MM.1S (cell line): ENCODE measurements at regions not wholly inside any gene's neighbourhood (a gene's known extent, or its start where the extent isn't known, plus 50 kb on each side); places are given as distances from the start of the nearest gene placed in this dataset.

Source experiments
- DNase-seq: peaks from one replicate; pipeline ENCODE4 v3.0.0-alpha.2; 2015
- H2AFZ ChIP-seq: fragments of 300-600 bp; sonication (generic); 2 replicates; pipeline ENCODE4 v1.6.0; 2016; ENCODE audit warnings: antibody characterized with exemption, low read length
- H3F3A ChIP-seq: fragments of 300-600 bp; sonication (generic); 2 replicates; pipeline ENCODE4 v1.6.1; 2016; ENCODE audit warnings: mild to moderate bottlenecking, antibody characterized with exemption, low read length, moderate library complexity, mixed read lengths; ENCODE audit not compliant: insufficient read depth
- H3K27ac ChIP-seq: fragments of 300-600 bp; sonication (generic); 2 replicates; pipeline ENCODE4 v1.5.1; 2016; ENCODE audit warnings: mild to moderate bottlenecking, low read length
- H3K27me3 ChIP-seq: fragments of 300-600 bp; sonication (generic); replicated peaks from 2 replicates; pipeline ENCODE4 v1.6.0; 2016; ENCODE audit warnings: low read length; ENCODE audit not compliant: insufficient read depth
- H3K36me3 ChIP-seq: fragments of 300-600 bp; sonication (generic); replicated peaks from 2 replicates; pipeline ENCODE4 v1.6.1; 2016; ENCODE audit warnings: mild to moderate bottlenecking, low read length, mixed read lengths; ENCODE audit not compliant: insufficient read depth
- H3K4me1 ChIP-seq: fragments of 300-600 bp; sonication (generic); 2 replicates; pipeline ENCODE4 v1.6.1; 2016; ENCODE audit warnings: low read length, mixed read lengths
- H3K4me2 ChIP-seq: fragments of 300-600 bp; sonication (generic); 2 replicates; pipeline ENCODE4 v1.6.0; 2016; ENCODE audit warnings: low read depth, low read length
- H3K4me3 ChIP-seq: fragments of 300-600 bp; sonication (generic); 2 replicates; pipeline ENCODE4 v1.5.1; 2016; ENCODE audit warnings: low read length, mixed read lengths
- H3K79me2 ChIP-seq: fragments of 300-600 bp; sonication (generic); 2 replicates; pipeline ENCODE4 v1.6.1; 2016; ENCODE audit warnings: mixed run types, low read length, mixed read lengths
- H3K9ac ChIP-seq: fragments of 300-600 bp; sonication (generic); 2 replicates; pipeline ENCODE4 v1.6.1; 2016; ENCODE audit warnings: low read length, mixed read lengths
- H3K9me2 ChIP-seq: fragments of 300-600 bp; sonication (generic); replicated peaks from 2 replicates; pipeline ENCODE4 v1.6.1; 2016; ENCODE audit warnings: mild to moderate bottlenecking, low read length, mixed read lengths; ENCODE audit not compliant: insufficient read depth
- H3K9me3 ChIP-seq: fragments of 300-600 bp; sonication (generic); replicated peaks from 2 replicates; pipeline ENCODE4 v1.6.1; 2016; ENCODE audit warnings: mild to moderate bottlenecking, low read length, mixed read lengths; ENCODE audit not compliant: insufficient read depth
- H4K20me1 ChIP-seq: fragments of 300-600 bp; sonication (generic); 2 replicates; pipeline ENCODE4 v1.6.1; 2016; ENCODE audit warnings: mild to moderate bottlenecking, low read length, moderate library complexity, mixed read lengths; ENCODE audit not compliant: insufficient read depth
- CTCF ChIP-seq: fragments of 300-600 bp; sonication (generic); IDR thresholded peaks from 2 replicates; pipeline ENCODE4 v1.5.1; 2016; ENCODE audit warnings: antibody characterized with exemption, low read length, mixed read lengths
- EZH2 ChIP-seq: fragments of 300-600 bp; sonication (generic); optimal IDR thresholded peaks from 2 replicates; pipeline ENCODE3; 2017; ENCODE audit warnings: low read depth, mild to moderate bottlenecking, antibody characterized with exemption, low read length, mixed read lengths
- EZH2phosphoT487 ChIP-seq: fragments of 300-600 bp; sonication (generic); IDR thresholded peaks from 2 replicates; pipeline ENCODE4 v1.6.1; 2018; ENCODE audit warnings: antibody characterized with exemption, low read length

- Histone ChIP-seq H3K9me2 (no peaks in the 10 kb centered on the region), H3K4me2 (no peak overlapping the region), H3K9ac (no peak overlapping the region), H3K27ac (no peak overlapping the region), H3K79me2 (no peaks in the 10 kb centered on the region), H3F3A (no peaks in the 10 kb centered on the region), H3K27me3 (no peaks in the 10 kb centered on the region), H3K9me3 (no peaks in the 10 kb centered on the region), H2AFZ (no peak overlapping the region), H4K20me1 (no peaks in the 10 kb centered on the region), H3K4me3 (no peak overlapping the region), H3K4me1 (no peaks in the 10 kb centered on the region), H3K36me3 (no peaks in the 10 kb centered on the region)
- TF ChIP-seq CTCF (no peak), EZH2 (no peak), EZH2phosphoT487 (no peak)
- no peak for DNase-seq
Measured at GRCh38 chrX:13196782-13197181, 123.1 kb downstream of the ATXN3L start.

DNA sequence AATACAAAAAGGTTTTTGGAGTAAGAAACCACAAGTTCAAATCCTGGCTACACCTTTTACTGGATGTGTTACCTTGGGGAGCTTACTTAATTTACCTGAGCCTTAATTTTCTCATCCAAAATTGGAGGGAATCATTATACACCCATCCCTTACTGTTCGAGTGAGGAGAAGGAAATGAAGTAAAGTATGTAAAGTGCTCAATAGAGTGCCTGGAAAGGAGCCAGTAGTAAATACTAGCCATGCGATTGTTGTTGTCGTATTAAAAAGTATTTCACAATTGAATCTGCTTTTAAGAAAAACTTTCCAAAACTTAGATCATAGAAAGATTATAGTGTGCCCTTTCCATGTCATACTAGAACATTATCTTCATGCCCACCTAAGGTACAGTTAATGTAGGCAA lies 124.5 kb downstream of the ATXN3L start:
- TF ChIP-seq EZH2 (no peak), EZH2phosphoT487 (no peak), CTCF (no peak)
- H3F3A ChIP-seq: no peaks in the 10 kb centered on the region
- H3K27ac ChIP-seq: no peak overlapping the region
- no peaks in the 10 kb centered on the region for H3K9me3 ChIP-seq
- no peaks in the 10 kb centered on the region for H3K79me2 ChIP-seq
- no peaks in the 10 kb centered on the region for H3K36me3 ChIP-seq
- no peak overlapping the region for H3K4me3 ChIP-seq
- no peak overlapping the region for H3K9ac ChIP-seq
- H3K4me1 ChIP-seq: no peaks in the 10 kb centered on the region
- no peaks in the 10 kb centered on the region for H3K27me3 ChIP-seq
- H2AFZ ChIP-seq: no peak overlapping the region
- H4K20me1 ChIP-seq: no peaks in the 10 kb centered on the region
- no peaks in the 10 kb centered on the region for H3K9me2 ChIP-seq
- no peak for DNase-seq
- H3K4me2 ChIP-seq: no peak overlapping the region

GRCh38 chrX:13194291-13195103 lies 125.4 kb downstream of the ATXN3L start:
- no peaks in the 10 kb centered on the region for H3K9me3 ChIP-seq
- H3K27ac ChIP-seq: no peak overlapping the region
- no peak overlapping the region for H2AFZ ChIP-seq
- H3K4me2 ChIP-seq: no peak overlapping the region
- H3F3A ChIP-seq: no peaks in the 10 kb centered on the region
- no peaks in the 10 kb centered on the region for H4K20me1 ChIP-seq
- no peak for DNase-seq
- TF ChIP-seq CTCF (no peak), EZH2phosphoT487 (no peak), EZH2 (no peak)
- no peaks in the 10 kb centered on the region for H3K36me3 ChIP-seq
- no peaks in the 10 kb centered on the region for H3K79me2 ChIP-seq
- no peaks in the 10 kb centered on the region for H3K4me1 ChIP-seq
- no peaks in the 10 kb centered on the region for H3K9me2 ChIP-seq
- no peak overlapping the region for H3K9ac ChIP-seq
- H3K27me3 ChIP-seq: no peaks in the 10 kb centered on the region
- no peak overlapping the region for H3K4me3 ChIP-seq
